ENCODE measurements at regions not wholly inside any gene's neighbourhood (a gene's known extent, or its start where the extent isn't known, plus 50 kb on each side); places are given as distances from the start of the nearest gene placed in this dataset.

GRCh38 chr13:32941368-32941767, 74.9 kb upstream of the KL start:
- Histone ChIP-seq H3K79me2 (ENCODE audit: insufficient read depth, low read length) (no peaks in the 10 kb centered on the region), H3K9me3 (ENCODE audit: insufficient read depth, low read depth, low read length) (peaks cover 8% of the 10 kb centered on the region; the same call in 1 of the 2 replicates), H2AFZ (ENCODE audit: low read length) (no peak overlapping the region), H3K4me1 (ENCODE audit: insufficient read depth, low read length, poor library complexity, severe bottlenecking) (peaks cover 27% of the 10 kb centered on the region), H3K27me3 (ENCODE audit: insufficient read depth, low read length, poor library complexity, severe bottlenecking) (no peaks in the 10 kb centered on the region), H3F3A (ENCODE audit: low read depth) (no peaks in the 10 kb centered on the region), H3K9me2 (replicated peaks; ENCODE audit: low read depth, low read length) (no peaks in the 10 kb centered on the region), H4K20me1 (ENCODE audit: insufficient read depth, low read length, poor library complexity, severe bottlenecking) (no peaks in the 10 kb centered on the region), H3K4me3 (ENCODE audit: low read length, poor library complexity, severe bottlenecking) (peak overlapping the region; percentile 49), H3K4me2 (ENCODE audit: low read depth, low read length, poor library complexity, severe bottlenecking) (peak overlapping the region; percentile 62), H3K36me3 (ENCODE audit: insufficient read depth, low read length) (no peaks in the 10 kb centered on the region), H3K9ac (ENCODE audit: low read depth, low read length, poor library complexity, severe bottlenecking) (peak overlapping the region; percentile 52)
- TF ChIP-seq EZH2phosphoT487 (IDR thresholded peaks at IDR 0.05; ENCODE audit: borderline replicate concordance) = no peak
- no peak for TF ChIP-seq CTCF (conservative IDR thresholded peaks at IDR 0.05; ENCODE audit: low read length)

- H4K20me1 ChIP-seq (ENCODE audit: insufficient read depth, low read length, poor library complexity, severe bottlenecking) = no peaks in the 10 kb centered on the region
- no peaks in the 10 kb centered on the region for H3K79me2 ChIP-seq (ENCODE audit: insufficient read depth, low read length)
- H3K4me2 ChIP-seq (ENCODE audit: low read depth, low read length, poor library complexity, severe bottlenecking) = no peak overlapping the region
- H3K27me3 ChIP-seq (ENCODE audit: insufficient read depth, low read length, poor library complexity, severe bottlenecking) = no peaks in the 10 kb centered on the region
- no peak for TF ChIP-seq CTCF (conservative IDR thresholded peaks at IDR 0.05; ENCODE audit: low read length)
- TF ChIP-seq EZH2phosphoT487 (IDR thresholded peaks at IDR 0.05; ENCODE audit: borderline replicate concordance) = no peak
- no peaks in the 10 kb centered on the region for H3K9me3 ChIP-seq (ENCODE audit: insufficient read depth, low read depth, low read length)
- no peak overlapping the region for H3K4me3 ChIP-seq (ENCODE audit: low read length, poor library complexity, severe bottlenecking)
- H3K36me3 ChIP-seq (ENCODE audit: insufficient read depth, low read length) = no peaks in the 10 kb centered on the region
- no peaks in the 10 kb centered on the region for H3K9me2 ChIP-seq (replicated peaks; ENCODE audit: low read depth, low read length)
- H2AFZ ChIP-seq (ENCODE audit: low read length) = no peak overlapping the region
- peaks cover 7% of the 10 kb centered on the region for H3K4me1 ChIP-seq (ENCODE audit: insufficient read depth, low read length, poor library complexity, severe bottlenecking)
- H3F3A ChIP-seq (ENCODE audit: low read depth) = no peaks in the 10 kb centered on the region
- no peak overlapping the region for H3K9ac ChIP-seq (ENCODE audit: low read depth, low read length, poor library complexity, severe bottlenecking)
Measured at GRCh38 chr13:32946558-32946957, 69.7 kb upstream of the KL start.

GRCh38 chr13:32947411-32948276, 68.6 kb upstream of the KL start:
- no peaks in the 10 kb centered on the region for H4K20me1 ChIP-seq (ENCODE audit: insufficient read depth, low read length, poor library complexity, severe bottlenecking)
- no peak overlapping the region for H3K9ac ChIP-seq (ENCODE audit: low read depth, low read length, poor library complexity, severe bottlenecking)
- H3K4me1 ChIP-seq (ENCODE audit: insufficient read depth, low read length, poor library complexity, severe bottlenecking) = no peaks in the 10 kb centered on the region
- H3K9me3 ChIP-seq (ENCODE audit: insufficient read depth, low read depth, low read length) = no peaks in the 10 kb centered on the region
- H3K36me3 ChIP-seq (ENCODE audit: insufficient read depth, low read length) = no peaks in the 10 kb centered on the region
- H3K9me2 ChIP-seq (replicated peaks; ENCODE audit: low read depth, low read length) = no peaks in the 10 kb centered on the region
- TF ChIP-seq EZH2phosphoT487 (IDR thresholded peaks at IDR 0.05; ENCODE audit: borderline replicate concordance) = no peak
- no peak for TF ChIP-seq CTCF (conservative IDR thresholded peaks at IDR 0.05; ENCODE audit: low read length)
- no peaks in the 10 kb centered on the region for H3F3A ChIP-seq (ENCODE audit: low read depth)
- H3K4me2 ChIP-seq (ENCODE audit: low read depth, low read length, poor library complexity, severe bottlenecking) = no peak overlapping the region
- H2AFZ ChIP-seq (ENCODE audit: low read length) = no peak overlapping the region
- no peaks in the 10 kb centered on the region for H3K79me2 ChIP-seq (ENCODE audit: insufficient read depth, low read length)
- H3K27me3 ChIP-seq (ENCODE audit: insufficient read depth, low read length, poor library complexity, severe bottlenecking) = no peaks in the 10 kb centered on the region
- no peak overlapping the region for H3K4me3 ChIP-seq (ENCODE audit: low read length, poor library complexity, severe bottlenecking)
